HG02852 (cell line): ENCODE measurements at regions not wholly inside any gene's neighbourhood (a gene's known extent, or its start where the extent isn't known, plus 50 kb on each side); places are given as distances from the start of the nearest gene placed in this dataset.
"Not testable (repeated sequence)": the region's sequence is repeated elsewhere in the genome, so short reads cannot be mapped to it uniquely, and the experiment has no call there.

Experiments
- ATAC-seq: cut with Tn5 transposase; IDR thresholded peaks from one replicate; pipeline ENCODE4 v1.9.1; 2021; ENCODE audit warnings: mild to moderate bottlenecking, moderate library complexity; ENCODE audit not compliant: unreplicated experiment

DNA sequence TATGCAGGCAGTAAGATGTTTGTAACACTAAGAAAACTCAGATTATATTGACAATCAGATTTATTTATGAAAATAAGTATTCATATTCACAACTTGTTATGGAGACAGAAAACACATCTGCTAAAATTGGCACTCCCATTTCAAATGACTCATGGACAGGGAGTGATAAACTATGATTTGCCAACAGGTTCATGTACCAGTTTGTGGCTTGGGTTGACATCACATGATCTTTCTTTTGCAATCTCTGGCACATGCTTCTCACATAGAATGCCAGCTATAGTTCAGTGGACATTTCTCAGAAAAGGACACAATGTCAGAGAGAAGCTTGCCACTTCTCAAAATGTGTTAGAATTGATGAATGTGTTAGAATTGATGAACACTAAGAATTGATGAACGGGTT lies 663.2 kb upstream of the ANKRD30A start:
- no peak for ATAC-seq

DNA sequence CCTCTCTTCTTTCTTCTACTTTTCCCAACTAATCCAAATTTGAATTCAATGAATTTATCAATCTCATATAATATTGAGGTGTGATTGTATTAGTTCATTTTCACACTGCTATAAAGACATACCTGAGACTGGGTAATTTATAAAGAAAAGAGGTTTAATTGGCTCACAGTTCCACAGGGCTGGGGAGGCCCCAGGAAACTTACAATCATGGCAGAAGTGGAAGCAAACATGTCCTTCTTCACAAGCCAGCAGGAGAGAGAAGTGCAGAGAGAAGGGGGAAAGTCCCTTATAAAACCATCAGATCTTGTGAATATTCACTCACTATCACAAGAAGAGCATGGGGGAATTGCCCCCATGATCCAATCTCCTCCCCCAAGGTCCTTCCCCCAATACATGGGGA lies 667.0 kb upstream of the ANKRD30A start:
- not testable (repeated sequence) for ATAC-seq

DNA sequence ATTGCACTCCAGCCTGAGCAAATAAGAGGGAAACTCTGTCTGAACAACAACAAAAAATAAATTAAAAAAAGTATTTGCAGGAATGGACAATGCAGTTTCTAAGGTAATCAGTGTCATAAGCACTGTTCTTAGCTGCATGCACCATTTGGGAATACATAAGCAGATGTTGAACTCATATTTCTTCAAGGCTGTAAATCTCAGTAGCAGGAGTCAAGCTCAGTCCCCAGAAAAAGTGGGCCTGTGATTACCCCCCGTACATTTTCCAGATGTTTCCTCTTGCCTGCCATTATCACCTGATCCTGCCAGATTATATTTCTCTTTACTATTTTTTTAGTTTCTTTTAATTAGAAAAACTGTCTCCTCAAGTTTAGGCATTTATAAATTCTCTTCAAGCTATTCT lies 667.6 kb upstream of the ANKRD30A start:
- no peak for ATAC-seq

DNA sequence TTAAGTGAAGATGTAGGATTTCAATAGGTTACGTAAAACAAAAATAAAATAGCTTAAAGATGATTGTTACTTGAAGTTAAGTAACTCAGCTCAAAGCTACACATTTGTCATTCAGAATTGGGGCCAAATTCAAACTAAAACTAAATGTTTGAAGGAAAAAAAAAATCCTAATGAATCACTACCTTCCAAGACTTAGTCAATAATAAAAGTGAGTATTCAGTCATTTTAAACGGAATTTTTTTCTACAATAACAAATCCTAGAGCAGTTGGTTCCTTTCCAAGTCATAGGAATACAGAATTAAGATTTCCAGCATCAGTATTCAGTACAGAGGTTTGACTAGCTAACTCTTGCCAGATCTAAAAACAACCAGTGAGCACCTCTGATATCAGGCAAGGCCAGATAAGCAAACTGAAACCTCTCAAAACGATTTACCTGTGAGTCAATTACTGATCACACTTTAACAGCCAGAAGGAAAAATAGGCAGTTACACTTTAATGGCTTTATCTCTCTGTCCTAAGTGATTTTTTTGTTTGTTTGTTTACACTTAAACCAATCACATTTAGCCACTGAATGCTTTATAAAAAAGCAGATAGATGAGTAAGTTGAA lies 669.8 kb upstream of the ANKRD30A start:
- ATAC-seq: no peak

GRCh38 chr10:36452851-36453250 lies 672.5 kb upstream of the ANKRD30A start:
- ATAC-seq: no peak

DNA sequence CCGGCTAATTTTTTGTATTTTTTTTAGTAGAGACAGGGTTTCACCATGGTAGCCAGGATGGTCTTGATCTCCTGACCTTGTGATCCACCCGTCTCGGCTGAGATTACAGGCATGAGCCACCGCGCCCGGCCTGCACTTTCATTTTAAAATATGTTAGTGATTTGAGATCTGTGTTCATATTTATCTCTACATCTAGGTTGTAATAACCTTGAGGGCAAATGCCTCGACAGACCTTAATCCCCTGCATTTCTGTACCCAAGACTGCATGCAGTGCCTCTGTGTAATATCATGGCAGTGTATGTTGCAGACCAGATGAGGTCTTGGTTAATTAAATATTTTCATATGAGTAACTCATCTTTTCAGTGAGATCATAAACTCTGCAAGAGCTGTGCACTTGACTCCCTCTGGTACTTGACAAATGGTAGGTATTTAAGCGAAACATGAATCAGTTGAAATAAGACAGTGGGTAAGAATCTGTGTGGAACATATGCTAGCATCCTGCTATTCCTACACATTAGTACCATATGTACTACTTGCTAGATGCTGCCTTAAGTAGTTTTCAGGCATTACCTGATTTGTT lies 673.9 kb upstream of the ANKRD30A start:
- no peak for ATAC-seq

GRCh38 chr10:36450380-36450779 lies 675.0 kb upstream of the ANKRD30A start:
- no peak for ATAC-seq

DNA sequence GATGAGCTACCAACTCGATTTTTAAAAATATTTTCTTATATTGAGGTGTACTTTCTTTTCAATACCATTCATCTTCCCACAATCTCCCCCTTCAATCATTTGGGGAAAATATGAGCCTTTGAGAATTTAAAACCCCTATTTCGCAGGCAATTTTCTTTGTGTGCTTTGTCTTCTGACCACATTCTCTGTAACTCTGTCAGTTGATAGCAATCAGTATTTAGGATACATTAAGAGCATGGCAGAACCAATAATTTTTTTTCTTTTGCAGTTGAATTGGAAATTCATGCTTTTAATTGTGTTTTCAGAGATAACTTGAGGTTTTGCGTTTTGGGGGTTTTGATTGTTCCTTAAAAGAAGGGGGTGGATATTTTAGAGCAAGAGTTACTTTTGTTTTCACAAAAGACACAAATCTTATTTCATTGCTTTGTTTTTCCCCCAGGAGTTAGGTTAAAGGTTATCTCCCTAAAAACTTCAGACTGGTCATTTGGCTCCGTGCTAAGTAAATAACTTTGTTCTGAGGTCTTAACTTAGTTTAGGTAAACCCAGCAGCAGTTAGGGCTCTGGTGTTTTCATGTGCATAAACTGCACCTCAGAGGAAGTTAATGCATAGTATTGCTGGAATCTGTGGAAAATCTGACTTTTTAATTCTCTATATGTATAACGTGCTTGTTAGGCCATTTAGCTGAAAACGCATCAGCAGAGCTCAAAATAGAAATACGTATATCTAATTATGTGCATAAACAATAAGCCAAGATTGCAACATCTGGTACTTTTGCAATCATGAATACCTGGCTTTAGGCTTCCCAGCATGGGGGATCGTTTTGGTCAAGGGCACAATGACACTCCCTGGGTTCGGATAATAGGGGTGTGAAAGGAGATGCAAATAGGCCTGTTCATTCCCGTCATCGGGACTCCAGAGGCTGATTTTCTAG lies 676.4 kb upstream of the ANKRD30A start:
- no peak for ATAC-seq

GRCh38 chr10:36446881-36447280 lies 678.5 kb upstream of the ANKRD30A start:
- no peak for ATAC-seq

DNA sequence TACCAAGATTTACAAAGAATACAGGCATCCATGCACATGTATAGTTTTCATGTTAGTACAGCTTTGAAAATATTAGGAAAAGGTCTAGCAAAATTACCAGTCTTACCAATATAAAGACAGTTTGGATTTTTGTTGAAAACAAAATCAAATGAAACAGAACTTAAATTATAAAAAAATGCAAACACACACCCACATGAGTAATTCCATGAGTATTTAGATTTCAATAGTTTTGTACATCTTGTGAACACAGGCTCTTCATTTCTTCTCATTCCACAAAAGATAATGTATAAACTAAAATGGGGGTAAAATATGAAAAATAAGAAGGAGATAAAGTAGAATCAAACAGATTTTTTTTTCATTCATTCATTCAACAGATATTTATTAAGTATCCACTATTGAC lies 682.2 kb upstream of the ANKRD30A start:
- no peak for ATAC-seq

GRCh38 chr10:36441557-36441956 lies 683.8 kb upstream of the ANKRD30A start:
- no peak for ATAC-seq

DNA sequence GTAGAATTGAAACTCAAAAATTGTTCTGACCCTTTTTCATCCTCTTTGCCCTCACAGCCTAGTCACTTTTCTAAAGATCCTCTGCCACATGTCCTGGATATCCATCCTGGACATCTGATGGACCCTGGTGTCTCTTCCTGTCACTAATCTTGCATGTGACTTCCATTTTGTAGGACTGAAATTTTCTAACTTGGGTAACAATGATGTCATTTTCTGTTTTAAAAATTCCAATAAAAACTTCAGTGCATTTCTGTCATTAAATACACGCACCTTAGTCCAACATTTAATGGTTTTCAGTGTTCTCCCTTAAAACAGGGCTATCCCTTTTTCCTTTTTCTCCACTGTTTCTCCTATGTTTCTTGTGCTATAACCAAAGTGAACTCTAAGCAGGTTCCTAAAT lies 684.9 kb upstream of the ANKRD30A start:
- ATAC-seq: no peak

- ATAC-seq: no peak
Measured at GRCh38 chr10:36437367-36437766, 688.0 kb upstream of the ANKRD30A start.

DNA sequence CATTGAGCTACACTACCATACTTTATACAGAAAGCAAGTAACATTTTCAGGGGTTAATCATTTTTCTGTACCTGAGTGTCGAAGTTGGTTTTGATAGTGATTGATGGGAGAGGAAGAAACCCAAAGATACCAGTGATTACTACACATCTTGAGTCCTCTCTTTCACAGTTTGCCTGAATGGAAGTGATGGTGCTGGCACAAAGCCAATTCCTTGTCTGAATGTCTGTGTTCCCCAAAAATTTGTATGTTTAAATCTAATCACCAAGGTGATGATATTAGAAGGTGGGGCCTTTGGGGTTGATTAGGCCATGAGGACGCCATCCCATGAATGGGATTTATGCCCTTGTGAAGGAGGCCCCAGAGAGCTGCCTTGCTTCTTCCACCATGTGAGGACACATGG lies 696.9 kb upstream of the ANKRD30A start:
- ATAC-seq: no peak

GRCh38 chr10:36425131-36425797 lies 700.1 kb upstream of the ANKRD30A start:
- ATAC-seq: no peak

DNA sequence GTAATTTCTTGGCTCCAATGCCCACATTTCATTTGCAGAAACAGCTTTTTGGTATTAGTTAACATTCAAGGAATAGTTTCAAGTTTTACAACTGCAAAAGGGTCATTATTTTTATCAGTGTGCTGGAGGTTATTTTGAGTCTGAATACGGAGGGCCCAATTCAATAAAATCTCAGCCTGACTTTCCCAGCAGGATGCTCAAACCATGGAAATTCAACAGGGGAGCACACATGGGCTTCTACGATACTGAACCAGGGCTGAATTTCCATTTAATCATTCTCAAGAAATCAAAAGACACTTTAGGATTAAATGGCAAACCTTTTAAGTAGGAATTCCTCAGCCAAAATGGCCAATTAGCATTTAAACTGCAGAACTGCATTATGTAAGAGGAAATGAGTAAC lies 700.9 kb upstream of the ANKRD30A start:
- no peak for ATAC-seq

DNA sequence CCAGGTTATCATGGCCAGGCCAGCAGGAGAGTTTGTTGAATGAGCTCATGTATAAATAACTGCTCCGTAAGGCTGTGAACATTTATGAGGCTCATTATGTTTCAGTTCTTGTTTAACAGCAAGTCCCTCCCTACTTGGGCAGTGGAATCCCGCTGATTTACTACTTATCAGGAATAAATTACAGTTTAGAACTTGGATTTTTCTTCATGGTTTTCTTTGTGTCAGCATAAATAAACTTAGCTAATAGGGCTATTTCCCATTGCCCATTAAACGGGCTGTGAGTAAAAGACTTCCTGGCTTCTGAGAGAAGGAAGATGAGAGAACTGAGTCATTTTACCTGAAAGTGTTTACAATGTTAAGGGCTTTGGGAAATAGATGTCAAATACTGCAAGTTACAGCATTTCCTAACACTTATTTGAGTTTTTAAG lies 701.6 kb upstream of the ANKRD30A start:
- ATAC-seq: no peak

DNA sequence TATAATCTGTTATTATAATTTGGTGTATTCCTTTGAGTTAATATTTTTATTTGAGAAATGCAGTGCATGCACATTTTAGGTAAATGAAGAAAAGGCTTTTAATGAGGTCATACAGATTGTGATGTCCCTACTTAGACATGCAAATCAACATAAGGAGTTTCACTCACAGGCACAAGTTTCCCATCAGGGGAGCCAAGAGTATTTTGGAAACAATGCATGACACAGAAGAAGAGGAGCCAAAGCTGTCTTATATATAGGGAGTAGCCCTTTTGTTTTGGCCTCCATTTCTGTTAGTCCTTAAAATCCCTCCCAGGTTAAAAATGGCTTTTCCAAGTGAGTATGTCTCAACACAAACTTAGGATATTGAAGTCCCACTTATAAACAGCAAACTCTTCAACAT lies 703.4 kb upstream of the ANKRD30A start:
- ATAC-seq: no peak

- no peak for ATAC-seq
Measured at GRCh38 chr10:36416513-36416912, 708.9 kb upstream of the ANKRD30A start.

- no peak for ATAC-seq
Measured at GRCh38 chr10:36412942-36413341, 712.5 kb upstream of the ANKRD30A start.

- ATAC-seq: not testable (repeated sequence)
Measured at GRCh38 chr10:36400238-36400637, 725.2 kb upstream of the ANKRD30A start.
